Urinary bladder (tissue), 3 donors: ENCODE measurements at regions not wholly inside any gene's neighbourhood (a gene's known extent, or its start where the extent isn't known, plus 50 kb on each side); places are given as distances from the start of the nearest gene placed in this dataset.
"Not testable (repeated sequence)": the region's sequence is repeated elsewhere in the genome, so short reads cannot be mapped to it uniquely, and the experiment has no call there.

ENCODE experiments used
- DNase-seq: peaks from one replicate; pipeline ENCODE4 v3.0.0-alpha.2; 2015; ENCODE audit errors: extremely low spot score
- H3K27ac ChIP-seq: one replicate; pipeline ENCODE4 v1.5.1; 2013; ENCODE audit warnings: low read depth, mild to moderate bottlenecking, moderate library complexity
- H3K36me3 ChIP-seq: one replicate; pipeline ENCODE4 v1.6.1; 2013; ENCODE audit warnings: mild to moderate bottlenecking, moderate library complexity; ENCODE audit not compliant: insufficient read depth
- H3K4me1 ChIP-seq: one replicate; pipeline ENCODE4 v1.6.1; 2013; ENCODE audit warnings: mild to moderate bottlenecking, moderate library complexity; ENCODE audit not compliant: insufficient read depth
- H3K4me3 ChIP-seq: one replicate; pipeline ENCODE4 v1.5.1; 2013; ENCODE audit warnings: low read depth, low read length
- WGBS: extraction: QIAGEN DNeasy Blood & Tissue Kit; methylation state at CpG from one replicate; pipeline ENCODE4 v1.1.7; 2013; 5-methylcytosine and 5-hydroxymethylcytosine counted together
- donor health status: healthy with polysubstance abuse.
- donor health status: healthy.

DNA sequence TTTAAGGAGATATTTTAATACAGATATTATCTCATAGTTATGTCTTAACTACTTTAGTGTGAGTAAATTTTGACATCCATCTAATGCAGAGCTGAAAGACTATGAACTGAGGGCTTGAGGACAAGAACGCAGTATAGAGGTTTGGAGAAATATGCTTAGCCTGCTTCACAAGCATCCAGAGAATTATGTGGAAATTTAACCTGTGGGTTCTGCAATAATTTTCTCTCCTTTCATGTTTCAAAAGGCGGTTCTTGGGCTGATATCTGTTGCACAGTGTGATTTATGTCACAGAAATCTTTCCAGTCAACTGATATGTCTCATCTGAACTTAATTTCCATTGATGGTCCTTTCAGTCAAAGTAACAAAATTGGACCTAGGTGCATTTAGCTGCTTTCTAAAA lies 371.9 kb upstream of the VRK2 start:
- Histone ChIP-seq H3K36me3 (no peaks in the 10 kb centered on the region), H3K27ac (no peak overlapping the region), H3K4me1 (no peaks in the 10 kb centered on the region), H3K4me3 (no peak overlapping the region)
- DNase-seq = no peak
- WGBS = 54% methylated on average over 2 of the region's 2 CpGs

DNA sequence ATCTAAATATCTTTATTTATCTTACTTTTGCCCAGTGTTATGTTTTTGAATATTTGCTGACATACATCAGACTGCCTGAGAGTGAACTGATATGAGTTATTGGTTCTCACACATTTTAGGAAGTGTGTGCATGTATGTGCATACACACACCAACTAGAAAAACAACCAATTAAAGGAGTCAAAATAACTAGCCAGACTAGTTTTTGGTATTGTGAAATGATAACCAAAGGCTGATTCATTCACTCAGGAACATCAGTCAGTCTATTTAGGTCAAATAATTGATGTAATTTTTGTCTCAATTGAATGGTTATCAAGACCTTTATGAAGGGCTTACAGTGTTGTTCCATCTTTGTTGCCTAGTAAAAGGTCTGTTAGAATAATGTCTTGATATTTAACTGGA lies 369.3 kb upstream of the VRK2 start:
- no peaks in the 10 kb centered on the region for H3K36me3 ChIP-seq
- H3K4me3 ChIP-seq = no peak overlapping the region
- H3K27ac ChIP-seq = no peak overlapping the region
- DNase-seq = no peak
- H3K4me1 ChIP-seq = no peaks in the 10 kb centered on the region

GRCh38 chr2:57681650-57682049 lies 365.0 kb upstream of the VRK2 start:
- no peak for DNase-seq
- Histone ChIP-seq H3K36me3 (no peaks in the 10 kb centered on the region), H3K4me3 (no peak overlapping the region), H3K4me1 (no peaks in the 10 kb centered on the region), H3K27ac (no peak overlapping the region)
- WGBS = 71% methylated on average over 1 of the region's 1 CpG

- DNase-seq = no peak
- H3K4me3 ChIP-seq = no peak overlapping the region
- H3K27ac ChIP-seq = no peak overlapping the region
- WGBS = 92% methylated on average over 2 of the region's 2 CpGs
- no peaks in the 10 kb centered on the region for H3K36me3 ChIP-seq
- no peaks in the 10 kb centered on the region for H3K4me1 ChIP-seq
These were observed 361.6 kb upstream of the VRK2 start for GRCh38 chr2:57685032-57685431.

DNA sequence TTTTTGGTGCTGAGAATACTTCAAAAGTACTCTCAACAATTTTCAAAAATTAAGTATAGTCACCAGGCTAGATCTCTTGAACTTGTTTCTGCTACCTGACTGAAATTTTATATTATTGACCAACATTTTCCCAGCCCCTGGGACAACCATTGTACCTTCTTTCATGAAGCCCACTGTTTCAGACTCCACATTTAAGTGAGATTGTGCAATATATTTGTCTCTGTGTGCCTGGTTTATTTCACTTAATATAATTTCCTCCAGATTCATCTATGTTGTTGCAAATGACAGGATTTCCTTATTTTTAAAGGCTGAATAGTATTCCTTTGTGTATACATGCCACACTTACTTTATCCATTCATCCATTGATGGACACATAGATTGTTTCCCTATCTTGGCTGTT lies 354.2 kb upstream of the VRK2 start:
- DNase-seq = no peak
- no peak overlapping the region for H3K4me3 ChIP-seq
- H3K27ac ChIP-seq = no peak overlapping the region
- H3K36me3 ChIP-seq = no peaks in the 10 kb centered on the region
- H3K4me1 ChIP-seq = no peaks in the 10 kb centered on the region

GRCh38 chr2:57693177-57693576 lies 353.4 kb upstream of the VRK2 start:
- Histone ChIP-seq H3K4me1 (no peaks in the 10 kb centered on the region), H3K27ac (no peak overlapping the region), H3K4me3 (no peak overlapping the region), H3K36me3 (no peaks in the 10 kb centered on the region)
- no peak for DNase-seq

- 92% methylated on average over 2 of the region's 2 CpGs for WGBS
- Histone ChIP-seq H3K4me1 (no peaks in the 10 kb centered on the region), H3K36me3 (no peaks in the 10 kb centered on the region), H3K4me3 (no peak overlapping the region), H3K27ac (no peak overlapping the region)
- DNase-seq = no peak
These were observed 352.6 kb upstream of the VRK2 start for GRCh38 chr2:57693965-57694364.

- no peaks in the 10 kb centered on the region for H3K4me1 ChIP-seq
- DNase-seq = no peak
- H3K27ac ChIP-seq = no peak overlapping the region
- H3K4me3 ChIP-seq = no peak overlapping the region
- WGBS = 86% methylated on average over 4 of the region's 4 CpGs
- no peaks in the 10 kb centered on the region for H3K36me3 ChIP-seq
These were observed 350.6 kb upstream of the VRK2 start for GRCh38 chr2:57696016-57696415.

- Histone ChIP-seq H3K4me3 (no peak overlapping the region), H3K4me1 (no peaks in the 10 kb centered on the region), H3K36me3 (no peaks in the 10 kb centered on the region), H3K27ac (no peak overlapping the region)
- no peak for DNase-seq
- WGBS = 53% methylated on average over 1 of the region's 1 CpG
These were observed 348.2 kb upstream of the VRK2 start for GRCh38 chr2:57698392-57698791.

DNA sequence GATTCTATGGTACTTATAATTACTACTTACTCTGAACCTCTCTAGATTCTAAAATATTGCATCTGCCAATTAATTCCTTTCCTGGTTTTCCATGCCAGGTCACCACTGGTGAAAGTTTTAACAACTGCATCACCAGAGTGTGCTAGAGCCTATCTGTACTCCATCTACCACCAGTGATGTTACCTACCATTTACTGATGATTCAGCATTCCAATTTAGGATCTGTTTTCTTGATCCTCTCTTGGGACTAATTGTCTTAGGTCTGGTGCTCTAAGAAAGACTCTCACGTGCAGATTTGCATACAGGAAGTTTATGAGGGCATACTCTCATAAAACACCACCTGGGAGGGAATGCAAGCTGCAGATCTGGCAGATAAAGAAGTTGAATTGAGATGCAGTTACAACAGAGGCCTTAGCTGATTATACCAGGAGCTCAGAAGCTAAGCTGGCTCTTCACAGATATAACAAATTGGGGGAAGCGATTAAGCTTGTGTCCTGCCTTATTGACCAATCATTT lies 347.6 kb upstream of the VRK2 start:
- H3K4me1 ChIP-seq = no peaks in the 10 kb centered on the region
- DNase-seq = no peak
- H3K4me3 ChIP-seq = no peak overlapping the region
- H3K36me3 ChIP-seq = no peaks in the 10 kb centered on the region
- no peak overlapping the region for H3K27ac ChIP-seq
- 41% methylated on average over 2 of the region's 2 CpGs for WGBS

DNA sequence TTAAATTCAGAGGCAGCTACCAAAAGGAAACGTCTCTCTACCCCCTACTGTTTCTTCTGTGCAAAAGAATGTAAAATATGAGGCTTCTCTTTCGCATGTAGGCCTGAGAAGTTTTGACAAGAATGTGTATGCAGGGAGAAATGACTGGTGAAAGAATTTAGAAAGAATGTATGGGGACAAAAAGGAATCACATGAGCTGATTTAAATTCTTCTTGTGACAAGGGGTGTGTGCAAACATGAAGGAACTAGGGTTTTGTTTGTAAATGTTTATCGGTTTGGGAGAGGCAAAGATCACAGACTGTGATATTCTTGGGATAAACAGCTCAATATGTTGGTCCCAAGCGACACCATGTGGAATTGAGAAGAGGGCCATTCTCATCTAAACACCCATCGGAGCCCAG lies 345.2 kb upstream of the VRK2 start:
- no peaks in the 10 kb centered on the region for H3K4me1 ChIP-seq

DNA sequence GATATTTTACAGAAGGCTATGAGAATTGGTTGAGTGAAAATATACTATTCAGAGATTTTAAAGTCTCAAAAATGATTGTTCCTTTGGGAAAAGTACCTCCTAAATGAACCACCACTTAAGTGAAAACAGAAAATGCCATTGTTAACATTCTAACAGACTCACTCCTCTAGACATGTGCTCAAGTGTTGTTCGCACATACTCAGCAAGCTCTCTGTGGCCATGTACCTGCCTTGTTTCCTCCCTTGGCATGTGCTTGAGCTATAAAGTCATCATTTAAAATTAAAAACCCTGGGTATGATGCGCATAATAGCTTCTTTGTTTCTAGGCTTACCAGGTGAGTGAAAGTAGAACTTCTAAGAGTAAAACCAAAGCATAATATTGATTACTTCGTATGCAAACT lies 343.2 kb upstream of the VRK2 start:
- WGBS = 82% methylated on average over 3 of the region's 3 CpGs
- Histone ChIP-seq H3K4me1 (no peaks in the 10 kb centered on the region), H3K27ac (no peak overlapping the region), H3K36me3 (no peaks in the 10 kb centered on the region), H3K4me3 (no peak overlapping the region)
- no peak for DNase-seq

More for the DNA sequence above, 345.2 kb upstream of the VRK2 start:
- DNase-seq = no peak
- 50% methylated on average over 5 of the region's 5 CpGs for WGBS
- Histone ChIP-seq H3K4me3 (no peak overlapping the region), H3K36me3 (no peaks in the 10 kb centered on the region), H3K27ac (no peak overlapping the region)

- 50% methylated on average over 8 of the region's 8 CpGs for WGBS
- not testable (repeated sequence) for H3K36me3 ChIP-seq, H3K4me1 ChIP-seq, H3K4me3 ChIP-seq, DNase-seq, H3K27ac ChIP-seq
These were observed 338.8 kb upstream of the VRK2 start for GRCh38 chr2:57707794-57708193.

DNA sequence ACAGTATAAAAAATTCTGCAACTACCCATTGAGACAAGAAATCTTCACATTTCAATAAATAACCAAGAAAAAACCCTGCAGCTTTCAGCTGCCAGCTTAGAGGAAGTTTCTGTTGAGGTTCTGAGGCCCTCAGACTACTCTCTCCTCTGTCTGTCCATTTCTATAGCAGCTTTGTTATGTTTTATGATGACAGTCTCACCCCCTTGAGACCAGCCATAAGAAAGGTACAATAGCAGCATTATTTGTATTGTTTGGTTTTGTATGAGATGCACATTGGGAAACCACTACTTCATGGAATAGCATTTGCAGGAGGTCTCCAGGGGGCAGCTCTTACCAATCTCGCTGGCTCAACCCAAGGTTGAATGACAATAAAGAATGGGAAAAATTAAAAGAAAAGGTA lies 334.6 kb upstream of the VRK2 start:
- Histone ChIP-seq H3K27ac (no peak overlapping the region), H3K4me1 (no peaks in the 10 kb centered on the region), H3K36me3 (no peaks in the 10 kb centered on the region), H3K4me3 (no peak overlapping the region)
- no peak for DNase-seq
- WGBS = 93% methylated on average over 1 of the region's 1 CpG
